Immature natural killer cell (primary cell): ENCODE measurements at regions not wholly inside any gene's neighbourhood (a gene's known extent, or its start where the extent isn't known, plus 50 kb on each side); places are given as distances from the start of the nearest gene placed in this dataset.

Experiments
- DNase-seq, 3 donors: peaks; one replicate each; pipeline ENCODE4 v3.0.0; 2022; ENCODE audit warnings: mixed read lengths in 1 of 3
- H3K27ac Mint-ChIP-seq, 6 donors: one replicate each; pipeline ENCODE4 v1.8.0; 2020; ENCODE audit warnings: mixed read lengths in 6 of 6, mild to moderate bottlenecking in 5 of 6, inconsistent platforms in 4 of 6, moderate library complexity in 3 of 6
- H3K27me3 Mint-ChIP-seq, 3 donors: one replicate each; pipeline ENCODE4 v1.8.0; 2020 to 2021; ENCODE audit warnings: low read depth in 3 of 3, mild to moderate bottlenecking in 3 of 3, mixed read lengths in 3 of 3, moderate library complexity in 3 of 3, inconsistent platforms in 1 of 3
- H3K36me3 Mint-ChIP-seq, 3 donors: one replicate each; pipeline ENCODE4 v1.8.0; 2020; ENCODE audit warnings: mixed read lengths in 3 of 3, inconsistent platforms in 2 of 3, mild to moderate bottlenecking in 2 of 3
- H3K4me1 Mint-ChIP-seq, 2 donors: one replicate each; pipeline ENCODE4 v1.8.0; 2020; ENCODE audit warnings: inconsistent platforms in 2 of 2, mild to moderate bottlenecking in 2 of 2, mixed read lengths in 2 of 2, moderate library complexity in 1 of 2
- H3K4me3 Mint-ChIP-seq, 5 donors: one replicate each; pipeline ENCODE4 v1.8.0; 2020; ENCODE audit warnings: mild to moderate bottlenecking in 5 of 5, mixed read lengths in 5 of 5, inconsistent platforms in 3 of 5, moderate library complexity in 3 of 5
- H3K9me3 Mint-ChIP-seq, 6 donors: one replicate each; pipeline ENCODE4 v1.8.0; 2020; ENCODE audit warnings: mild to moderate bottlenecking in 6 of 6, mixed read lengths in 6 of 6, inconsistent platforms in 4 of 6, moderate library complexity in 3 of 6

DNA sequence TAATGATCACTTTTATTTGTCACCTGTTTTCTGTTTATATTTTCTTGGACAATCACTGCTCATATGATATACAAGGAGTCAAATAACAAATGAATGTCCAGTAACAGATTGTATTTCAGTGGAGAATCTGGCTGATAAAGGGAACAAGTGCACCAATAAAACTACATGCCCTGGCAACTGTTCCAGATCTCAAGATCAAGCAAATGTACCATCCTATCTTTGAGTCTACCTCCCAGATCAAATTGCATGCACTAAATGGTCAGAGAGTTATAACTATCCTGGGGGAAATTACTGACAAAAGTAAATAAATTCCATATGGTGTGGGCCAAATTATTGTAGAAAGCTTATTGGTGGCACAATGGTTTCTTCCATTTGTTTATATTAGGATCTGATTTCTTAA is 452.8 kb downstream of the MBD2 start:
- no peaks in the 10 kb centered on the region for H3K4me1 Mint-ChIP-seq
- no peak overlapping the region for H3K4me3 Mint-ChIP-seq

GRCh38 chr18:53765211-53765610 is 459.3 kb downstream of the MBD2 start:
- H3K4me1 Mint-ChIP-seq: no peaks in the 10 kb centered on the region
- peaks cover 0 to 3% (median 0%) of the 10 kb centered on the region in 3 donors for H3K27me3 Mint-ChIP-seq
- H3K36me3 Mint-ChIP-seq: no peaks in the 10 kb centered on the region
- H3K4me3 Mint-ChIP-seq: no peak overlapping the region
- DNase-seq: no peak
- H3K27ac Mint-ChIP-seq: no peak overlapping the region
- H3K9me3 Mint-ChIP-seq: peaks cover 4 to 60% (median 34%) of the 10 kb centered on the region in 6 donors

More for the DNA sequence above, 452.8 kb downstream of the MBD2 start:
- peaks cover 5 to 59% (median 30%) of the 10 kb centered on the region in 6 donors for H3K9me3 Mint-ChIP-seq
- H3K27ac Mint-ChIP-seq: no peak overlapping the region
- H3K36me3 Mint-ChIP-seq: no peaks in the 10 kb centered on the region
- no peak for DNase-seq
- H3K27me3 Mint-ChIP-seq: peaks cover 0 to 3% (median 2%) of the 10 kb centered on the region in 3 donors

- no peak overlapping the region for H3K27ac Mint-ChIP-seq
- peaks cover 4 to 56% (median 34%) of the 10 kb centered on the region in 6 donors for H3K9me3 Mint-ChIP-seq
- peaks cover 0 to 3% (median 0%) of the 10 kb centered on the region in 3 donors for H3K27me3 Mint-ChIP-seq
- no peaks in the 10 kb centered on the region for H3K4me1 Mint-ChIP-seq
- H3K36me3 Mint-ChIP-seq: no peaks in the 10 kb centered on the region
- no peak overlapping the region for H3K4me3 Mint-ChIP-seq
- DNase-seq: no peak
These were observed 460.4 kb downstream of the MBD2 start for GRCh38 chr18:53764086-53764485.

GRCh38 chr18:53757328-53757727 is 467.1 kb downstream of the MBD2 start:
- H3K36me3 Mint-ChIP-seq: no peaks in the 10 kb centered on the region
- H3K27ac Mint-ChIP-seq: no peak overlapping the region
- no peak overlapping the region for H3K4me3 Mint-ChIP-seq
- H3K4me1 Mint-ChIP-seq: no peaks in the 10 kb centered on the region
- no peak for DNase-seq
- H3K9me3 Mint-ChIP-seq: peaks cover 3 to 24% (median 12%) of the 10 kb centered on the region in 6 donors
- H3K27me3 Mint-ChIP-seq: no peaks in the 10 kb centered on the region

DNA sequence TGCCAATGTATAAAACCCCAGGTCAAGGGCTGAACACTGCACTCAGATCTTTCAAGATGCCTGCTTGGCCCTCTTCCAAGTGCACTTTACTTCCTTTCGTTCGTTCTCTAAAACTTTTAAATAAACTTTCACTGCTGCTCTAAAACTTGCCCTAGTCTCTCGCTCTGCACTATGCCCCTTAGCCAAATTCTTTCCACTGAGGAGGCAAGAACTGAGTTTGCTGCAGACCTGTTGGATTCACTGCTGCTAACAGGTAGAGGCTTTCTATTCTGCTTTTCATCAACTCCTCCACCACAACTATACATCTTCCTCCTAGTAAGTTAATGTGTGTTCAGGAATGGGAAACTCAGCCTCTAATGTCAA is 467.9 kb downstream of the MBD2 start:
- Mint-ChIP-seq H3K4me3 (no peak overlapping the region), H3K36me3 (no peaks in the 10 kb centered on the region), H3K27me3 (no peaks in the 10 kb centered on the region), H3K4me1 (no peaks in the 10 kb centered on the region), H3K9me3 (peaks cover 3 to 20% (median 9%) of the 10 kb centered on the region in 6 donors), H3K27ac (no peak overlapping the region)
- DNase-seq: no peak

DNA sequence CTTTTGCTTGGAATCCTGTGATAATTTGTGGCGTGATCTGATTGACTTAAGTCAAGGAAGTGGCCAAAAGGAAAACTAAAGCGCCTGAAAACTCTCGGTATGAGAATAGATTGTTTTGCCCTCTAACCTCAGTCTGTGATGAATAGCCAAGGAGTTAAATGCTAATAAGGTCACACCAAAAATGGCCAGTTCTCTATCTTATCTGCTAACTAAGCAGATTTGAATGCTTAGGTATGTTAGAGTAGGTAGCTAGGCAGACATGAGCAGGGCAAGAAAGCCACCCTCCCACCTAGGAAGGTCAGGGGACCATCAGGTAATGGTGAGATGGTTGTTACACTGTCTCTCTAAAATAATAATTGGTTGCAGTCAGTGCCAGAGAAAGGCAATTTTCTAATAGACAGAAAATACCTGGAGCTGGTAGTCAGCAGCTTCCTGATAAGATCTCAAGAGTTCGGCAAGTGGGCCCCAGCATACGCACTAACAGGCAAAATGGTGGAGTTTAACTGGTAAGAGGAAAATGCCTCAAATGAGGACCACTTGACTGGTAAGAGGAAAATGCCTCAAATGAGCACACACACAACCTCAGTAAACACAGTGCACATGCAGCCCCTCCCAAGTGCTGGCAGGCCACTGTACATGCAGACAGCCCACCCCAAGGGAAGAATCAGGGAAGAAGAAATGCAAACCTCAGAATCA is 468.4 kb downstream of the MBD2 start:
- peaks cover 2 to 17% (median 6%) of the 10 kb centered on the region in 6 donors for H3K9me3 Mint-ChIP-seq
- no peak for DNase-seq
- no peaks in the 10 kb centered on the region for H3K27me3 Mint-ChIP-seq
- H3K4me1 Mint-ChIP-seq: no peaks in the 10 kb centered on the region
- H3K27ac Mint-ChIP-seq: no peak overlapping the region
- H3K36me3 Mint-ChIP-seq: no peaks in the 10 kb centered on the region
- no peak overlapping the region for H3K4me3 Mint-ChIP-seq

GRCh38 chr18:53754154-53754553 is 470.3 kb downstream of the MBD2 start:
- no peak for DNase-seq
- Mint-ChIP-seq H3K27me3 (no peaks in the 10 kb centered on the region), H3K27ac (no peak overlapping the region), H3K4me3 (no peak overlapping the region), H3K4me1 (no peaks in the 10 kb centered on the region), H3K9me3 (peaks cover 2 to 14% (median 7%) of the 10 kb centered on the region in 6 donors), H3K36me3 (no peaks in the 10 kb centered on the region)

- Mint-ChIP-seq H3K27me3 (no peaks in the 10 kb centered on the region), H3K4me3 (no peak overlapping the region), H3K9me3 (peaks cover 2 to 14% (median 5%) of the 10 kb centered on the region in 6 donors), H3K4me1 (no peaks in the 10 kb centered on the region), H3K27ac (no peak overlapping the region), H3K36me3 (no peaks in the 10 kb centered on the region)
- DNase-seq: no peak
These were observed 470.9 kb downstream of the MBD2 start for GRCh38 chr18:53753601-53754000.

GRCh38 chr18:53752781-53753367 is 471.6 kb downstream of the MBD2 start:
- no peaks in the 10 kb centered on the region for H3K36me3 Mint-ChIP-seq

DNA sequence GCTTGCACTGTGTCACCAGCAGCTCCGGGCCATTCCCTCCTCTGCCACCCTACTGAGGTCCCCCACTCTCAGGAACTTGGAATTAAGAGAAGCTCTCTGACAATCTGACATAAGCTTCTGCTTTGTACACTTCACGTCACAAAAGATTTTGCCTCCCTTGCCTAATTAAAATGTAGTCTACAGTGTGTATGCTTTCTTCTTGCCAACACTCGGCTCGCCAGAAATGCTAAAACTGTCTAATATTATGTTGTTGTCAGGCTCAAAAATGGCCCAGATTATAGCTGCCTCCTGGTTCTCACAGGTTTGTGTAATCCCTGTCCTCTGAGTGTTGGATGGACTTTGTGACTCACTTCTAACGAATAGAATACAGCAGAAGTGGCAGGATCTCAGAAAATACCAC is 474.7 kb downstream of the MBD2 start:
- no peaks in the 10 kb centered on the region for H3K27me3 Mint-ChIP-seq
- H3K4me3 Mint-ChIP-seq: no peak overlapping the region
- peaks cover 0 to 13% (median 4%) of the 10 kb centered on the region in 6 donors for H3K9me3 Mint-ChIP-seq
- no peaks in the 10 kb centered on the region for H3K4me1 Mint-ChIP-seq
- H3K27ac Mint-ChIP-seq: no peak overlapping the region
- no peaks in the 10 kb centered on the region for H3K36me3 Mint-ChIP-seq
- no peak for DNase-seq

More at GRCh38 chr18:53752781-53753367, 471.6 kb downstream of the MBD2 start:
- H3K4me1 Mint-ChIP-seq: no peaks in the 10 kb centered on the region
- H3K27ac Mint-ChIP-seq: no peak overlapping the region
- H3K9me3 Mint-ChIP-seq: peaks cover 2 to 14% (median 5%) of the 10 kb centered on the region in 6 donors
- no peak for DNase-seq
- H3K27me3 Mint-ChIP-seq: no peaks in the 10 kb centered on the region
- no peak overlapping the region for H3K4me3 Mint-ChIP-seq

- H3K27me3 Mint-ChIP-seq: no peaks in the 10 kb centered on the region
- no peak overlapping the region for H3K27ac Mint-ChIP-seq
- no peak for DNase-seq
- peaks cover 2 to 13% (median 4%) of the 10 kb centered on the region in 6 donors for H3K9me3 Mint-ChIP-seq
- no peaks in the 10 kb centered on the region for H3K36me3 Mint-ChIP-seq
- H3K4me1 Mint-ChIP-seq: no peaks in the 10 kb centered on the region
- H3K4me3 Mint-ChIP-seq: no peak overlapping the region
These were observed 476.8 kb downstream of the MBD2 start for GRCh38 chr18:53747663-53748160.

DNA sequence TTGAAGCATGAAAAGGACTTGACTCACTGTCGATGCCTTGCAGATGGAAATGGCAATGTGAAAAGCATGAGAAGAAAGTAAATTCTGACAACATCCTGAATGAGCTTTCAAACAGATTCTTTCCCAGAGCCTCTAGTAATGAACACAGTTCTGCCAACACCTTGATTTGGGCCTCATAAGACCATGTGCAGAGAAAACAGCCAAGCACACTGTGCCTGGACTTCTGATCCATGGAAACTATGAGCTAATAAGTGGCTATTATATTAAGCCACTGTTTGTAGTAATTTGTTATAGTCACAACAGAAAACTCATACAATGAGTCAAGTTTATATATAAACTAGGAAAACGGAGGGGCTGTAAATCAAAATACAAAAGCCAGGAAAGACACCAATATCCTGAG is 477.3 kb downstream of the MBD2 start:
- Mint-ChIP-seq H3K9me3 (peaks cover 2 to 13% (median 4%) of the 10 kb centered on the region in 6 donors), H3K4me3 (no peak overlapping the region), H3K4me1 (no peaks in the 10 kb centered on the region), H3K27ac (no peak overlapping the region), H3K36me3 (no peaks in the 10 kb centered on the region), H3K27me3 (no peaks in the 10 kb centered on the region)
- DNase-seq: no peak

- no peak overlapping the region for H3K27ac Mint-ChIP-seq
- H3K9me3 Mint-ChIP-seq: peaks cover 2 to 21% (median 4%) of the 10 kb centered on the region in 6 donors
- no peaks in the 10 kb centered on the region for H3K27me3 Mint-ChIP-seq
- H3K4me1 Mint-ChIP-seq: no peaks in the 10 kb centered on the region
- no peak overlapping the region for H3K4me3 Mint-ChIP-seq
- no peaks in the 10 kb centered on the region for H3K36me3 Mint-ChIP-seq
- DNase-seq: no peak
These were observed 478.5 kb downstream of the MBD2 start for GRCh38 chr18:53745986-53746385.

DNA sequence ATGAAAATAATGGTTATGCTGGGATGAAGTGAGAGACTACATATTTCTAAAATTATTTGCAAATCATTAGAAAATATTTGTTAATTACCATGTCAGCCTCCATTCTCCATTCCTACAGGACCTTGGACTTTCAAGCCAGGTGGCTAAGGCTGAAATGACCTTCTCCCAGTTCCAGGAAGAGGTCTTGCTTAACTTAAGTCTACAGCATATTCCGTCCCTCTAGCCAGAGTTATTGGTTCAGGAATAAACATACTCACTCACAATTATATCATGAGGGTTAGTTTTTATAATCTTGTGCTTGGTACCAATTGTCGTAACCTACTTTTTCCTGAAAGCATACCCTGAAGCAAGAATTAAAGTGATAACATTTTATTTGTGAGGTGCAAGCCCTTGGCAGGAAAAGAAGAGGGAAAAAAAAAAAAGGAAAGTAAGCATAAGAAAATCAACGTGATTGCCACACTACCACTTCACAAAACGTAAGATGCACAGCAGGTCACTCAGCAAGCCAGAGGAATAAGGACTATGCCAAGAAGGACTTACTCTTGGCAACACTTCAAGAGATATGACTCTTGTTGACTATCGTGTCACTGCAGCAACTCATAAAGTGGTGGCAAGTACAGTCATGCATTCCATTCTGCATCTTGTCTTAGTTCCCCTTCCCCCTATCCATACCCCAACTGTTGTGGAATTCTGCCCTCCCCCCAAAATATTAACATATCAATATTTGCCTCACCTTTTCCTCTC is 479.1 kb downstream of the MBD2 start:
- H3K36me3 Mint-ChIP-seq: no peaks in the 10 kb centered on the region
- no peak for DNase-seq
- peaks cover 0 to 21% (median 4%) of the 10 kb centered on the region in 6 donors for H3K9me3 Mint-ChIP-seq
- no peaks in the 10 kb centered on the region for H3K4me1 Mint-ChIP-seq
- H3K27ac Mint-ChIP-seq: no peak overlapping the region
- H3K27me3 Mint-ChIP-seq: no peaks in the 10 kb centered on the region
- H3K4me3 Mint-ChIP-seq: no peak overlapping the region
